IMR-90 (cell line): ENCODE measurements at regions not wholly inside any gene's neighbourhood (a gene's known extent, or its start where the extent isn't known, plus 50 kb on each side); places are given as distances from the start of the nearest gene placed in this dataset.

Experiments used
- ATAC-seq: fragments of 200-7000 bp; cut with Tn5 transposase; 2 replicates; pipeline ENCODE4 v1.9.1; 2020; ENCODE audit warnings: low read depth, mild to moderate bottlenecking, moderate library complexity
- BruUV-seq: library from RNA; stranded (reverse); fragments of 400-500 nt; replicated peaks from 2 replicates; lab custom pipeline; 2021; lab: Mats Ljungman, UMichigan
- CTCF ChIA-PET: fragments of 300-600 bp; formaldehyde crosslinking; extraction: SDS; loops from one replicate; lab custom pipeline; 2021; ENCODE audit warnings: antibody characterized with exemption; lab: Yijun Ruan, JAX
- POLR2A ChIA-PET: fragments of 300-600 bp; sonication (Branson Sonifier 250); formaldehyde crosslinking; loops from one replicate; lab custom pipeline; 2022; ENCODE audit warnings: antibody characterized with exemption; ENCODE audit not compliant: unreplicated experiment; lab: Charles Lee
- DNase-seq: peaks from one replicate; pipeline ENCODE4 v3.0.0; 2013
- H2AFZ ChIP-seq: replicated peaks from 2 replicates; pipeline ENCODE3; 2013; ENCODE audit warnings: low read length, mild to moderate bottlenecking; ENCODE audit not compliant: poor library complexity
- H2AK5ac ChIP-seq: 2 replicates; pipeline ENCODE4 v1.6.1; 2013; ENCODE audit warnings: low read depth, low read length, inconsistent platforms
- H2AK9ac ChIP-seq: replicated peaks from 2 replicates; pipeline ENCODE3; 2013; ENCODE audit warnings: mild to moderate bottlenecking, low read depth, low read length, moderate library complexity; ENCODE audit not compliant: poor library complexity
- H2BK120ac ChIP-seq: 2 replicates; pipeline ENCODE4 v1.6.1; 2013; ENCODE audit warnings: low read depth, low read length, inconsistent platforms
- H2BK15ac ChIP-seq: 3 replicates; pipeline ENCODE4 v1.6.1; 2013; ENCODE audit warnings: low read depth, low read length, inconsistent platforms
- H2BK20ac ChIP-seq: 2 replicates; pipeline ENCODE4 v1.6.1; 2013; ENCODE audit warnings: low read depth, mild to moderate bottlenecking, inconsistent platforms, low read length, moderate library complexity
- H2BK5ac ChIP-seq: 2 replicates; pipeline ENCODE4 v1.6.1; 2013; ENCODE audit warnings: mild to moderate bottlenecking, low read depth, low read length, inconsistent platforms; ENCODE audit not compliant: poor library complexity, severe bottlenecking
- H3K14ac ChIP-seq: replicated peaks from 2 replicates; pipeline ENCODE4 v1.6.1; 2013; ENCODE audit warnings: low read depth, low read length, inconsistent platforms
- H3K18ac ChIP-seq: 2 replicates; pipeline ENCODE4 v1.6.1; 2013; ENCODE audit warnings: low read depth, low read length, control low read depth
- H3K23ac ChIP-seq: 2 replicates; pipeline ENCODE4 v1.6.1; 2013; ENCODE audit warnings: low read depth, low read length, inconsistent platforms
- H3K27ac ChIP-seq: 2 replicates; pipeline ENCODE4 v1.5.1; 2013; ENCODE audit warnings: mild to moderate bottlenecking, control low read depth, low read length; ENCODE audit not compliant: insufficient read depth
- H3K27me3 ChIP-seq: 2 replicates; pipeline ENCODE4 v1.6.1; 2013; ENCODE audit warnings: low read length; ENCODE audit not compliant: control insufficient read depth, insufficient read depth
- H3K36me3 ChIP-seq: 2 replicates; pipeline ENCODE4 v1.6.1; 2013; ENCODE audit warnings: low read length, mixed read lengths; ENCODE audit not compliant: control insufficient read depth, insufficient read depth
- H3K4ac ChIP-seq: 2 replicates; pipeline ENCODE4 v1.6.1; 2013; ENCODE audit warnings: low read depth, low read length, inconsistent platforms
- H3K4me1 ChIP-seq: 2 replicates; pipeline ENCODE4 v1.6.1; 2013; ENCODE audit warnings: low read length, mixed read lengths; ENCODE audit not compliant: control insufficient read depth, insufficient read depth
- H3K4me2 ChIP-seq: 2 replicates; pipeline ENCODE4 v1.6.1; 2013; ENCODE audit warnings: low read depth, mild to moderate bottlenecking, control low read depth, low read length, moderate library complexity
- H3K4me3 ChIP-seq: 2 replicates; pipeline ENCODE4 v1.5.1; 2013; ENCODE audit warnings: low read depth, mild to moderate bottlenecking, control low read depth, low read length, moderate library complexity; ENCODE audit not compliant: insufficient read depth
- H3K56ac ChIP-seq: 2 replicates; pipeline ENCODE4 v1.6.1; 2013; ENCODE audit warnings: low read length, inconsistent platforms; ENCODE audit not compliant: insufficient read depth; ENCODE audit errors: extremely low read depth
- H3K79me1 ChIP-seq, 2 experiments: 2 replicates each; pipeline ENCODE4 v1.6.1; 2013; ENCODE audit warnings: low read length in 2 of 2, inconsistent platforms in 1 of 2, low read depth in 1 of 2
- H3K9ac ChIP-seq: 2 replicates; pipeline ENCODE4 v1.6.1; 2013; ENCODE audit warnings: low read depth, low read length, control low read depth
- H3K9me1 ChIP-seq: 2 replicates; pipeline ENCODE4 v1.6.1; 2013; ENCODE audit warnings: low read length, inconsistent platforms; ENCODE audit not compliant: insufficient read depth
- H3K9me3 ChIP-seq: 2 replicates; pipeline ENCODE4 v1.6.1; 2013; ENCODE audit warnings: low read length; ENCODE audit not compliant: control insufficient read depth, insufficient read depth
- H4K20me1 ChIP-seq: 2 replicates; pipeline ENCODE4 v1.6.1; 2013; ENCODE audit warnings: low read length, inconsistent platforms; ENCODE audit not compliant: insufficient read depth
- H4K5ac ChIP-seq: 2 replicates; pipeline ENCODE4 v1.6.1; 2013; ENCODE audit warnings: mild to moderate bottlenecking, low read depth, low read length, control low read depth
- H4K8ac ChIP-seq, 2 experiments: 2 replicates each; pipeline ENCODE4 v1.6.1; 2013; ENCODE audit warnings: low read depth in 2 of 2, low read length in 2 of 2, control low read depth in 1 of 2, inconsistent platforms in 1 of 2
- H4K91ac ChIP-seq: 2 replicates; pipeline ENCODE4 v1.6.1; 2013; ENCODE audit warnings: low read depth, low read length, inconsistent platforms; ENCODE audit not compliant: insufficient read depth
- MXI1 ChIP-seq: IDR thresholded peaks from 2 replicates; pipeline ENCODE4 v1.6.1; 2012; ENCODE audit warnings: low read depth, mild to moderate bottlenecking, low read length, moderate library complexity, borderline replicate concordance
- POLR2A ChIP-seq: IDR thresholded peaks from 2 replicates; pipeline ENCODE4 v1.6.1; 2012; ENCODE audit warnings: mild to moderate bottlenecking, low read depth, low read length
- SMC3 ChIP-seq: fragments of 150-350 bp; IDR thresholded peaks from 2 replicates; pipeline ENCODE4 v1.6.1; 2016; ENCODE audit warnings: low read depth, mild to moderate bottlenecking, antibody characterized with exemption, low read length, moderate library complexity
- WGBS, 2 experiments: methylation state at CpG; one replicate each; pipeline versions ENCODE4 v1.1.5 to v1.1.7; 2013; ENCODE audit warnings: missing lambda C conversion rate in 2 of 2; ENCODE audit not compliant: insufficient read length in 1 of 2; ENCODE audit errors: extremely low coverage in 2 of 2; 5-methylcytosine and 5-hydroxymethylcytosine counted together
- dilution Hi-C: fragments of 300-500 bp; cut with HindIII; formaldehyde crosslinking; loops from one replicate; pipeline ENCODE4 v1.14.3; 2018; ENCODE audit warnings: low sequenced_read_pairs; ENCODE audit not compliant: unreplicated experiment
- in situ Hi-C: fragments of 300-500 bp; cut with MboI; formaldehyde crosslinking; loops from 3 replicates; pipeline ENCODE4 v1.14.3; 2019; ENCODE audit warnings: low sequenced_read_pairs, inconsistent platforms, mixed read lengths
- intact Hi-C: fragments of 100-400 bp; cut with micrococcal nuclease; formaldehyde crosslinking; loops from 2 replicates; pipeline ENCODE4 v1.10.0; 2022

GRCh38 chr9:12915366-12915954 lies 140.6 kb downstream of the LURAP1L start:
- WGBS, 2 experiments: no CpG with 5 or more reads among the region's 3 CpGs
- no peak overlapping the region for H4K8ac ChIP-seq
- no peak overlapping the region for H4K91ac ChIP-seq
- H4K20me1 ChIP-seq: no peaks in the 10 kb centered on the region
- H2AK9ac ChIP-seq: no peak overlapping the region
- H3K18ac ChIP-seq: no peak overlapping the region
- H4K5ac ChIP-seq: no peak overlapping the region
- H3K4me1 ChIP-seq: no peaks in the 10 kb centered on the region
- no peaks in the 10 kb centered on the region for H3K79me1 ChIP-seq
- no peaks in the 10 kb centered on the region for H3K9me3 ChIP-seq
- H2AK5ac ChIP-seq: no peak overlapping the region
- dilution Hi-C loops: no loop called here
- in situ Hi-C loops: no loop called here
- no peak overlapping the region for H3K23ac ChIP-seq
- ATAC-seq (no peak), DNase-seq (no peak)
- no peak overlapping the region for H2BK5ac ChIP-seq
- no peak overlapping the region for H3K4me3 ChIP-seq
- no peaks in the 10 kb centered on the region for H3K36me3 ChIP-seq
- H3K27ac ChIP-seq: no peak overlapping the region
- no peak overlapping the region for H3K4me2 ChIP-seq
- no peak overlapping the region for H3K56ac ChIP-seq
- H3K4ac ChIP-seq: no peak overlapping the region
- TF ChIP-seq SMC3: no peak
- no peak for TF ChIP-seq POLR2A
- no peak for TF ChIP-seq MXI1
- no peaks in the 10 kb centered on the region for H3K9me1 ChIP-seq
- no peak overlapping the region for H3K14ac ChIP-seq
- H2BK120ac ChIP-seq: no peak overlapping the region
- no peak overlapping the region for H2BK20ac ChIP-seq
- no peaks in the 10 kb centered on the region for H3K27me3 ChIP-seq
- no peak overlapping the region for H2BK15ac ChIP-seq
- CTCF ChIA-PET: no interaction called here
- intact Hi-C loops: no loop called here
- no TSS peak for BruUV-seq
- no peak overlapping the region for H3K9ac ChIP-seq
- POLR2A ChIA-PET: no interaction called here
- H2AFZ ChIP-seq: no peak overlapping the region
